Esophagus muscularis mucosa (tissue), 4 donors: ENCODE measurements at regions not wholly inside any gene's neighbourhood (a gene's known extent, or its start where the extent isn't known, plus 50 kb on each side); places are given as distances from the start of the nearest gene placed in this dataset.
"Not testable (repeated sequence)": the region's sequence is repeated elsewhere in the genome, so short reads cannot be mapped to it uniquely, and the experiment has no call there.

Experiments used
- DNase-seq: peaks from one replicate; pipeline ENCODE4 v3.0.0-alpha.2; 2017; ENCODE audit errors: extremely low spot score
- H3K27ac ChIP-seq, 4 donors: fragments of 200-600 bp; sonication (generic); replicated peaks in 1 of 4; 1 replicate in 3 of 4; 2 replicates in 1 of 4; pipeline ENCODE4 v1.5.1; 2016 to 2019; ENCODE audit warnings: mild to moderate bottlenecking in 1 of 4
- H3K27me3 ChIP-seq, 4 donors: fragments of 200-600 bp; sonication (generic); one replicate each; pipeline versions ENCODE4 v1.5.1 to v1.6.0; 2016 to 2019
- H3K36me3 ChIP-seq, 4 donors: fragments of 200-600 bp; sonication (generic); one replicate each; pipeline ENCODE4 v1.5.1; 2016 to 2019
- H3K4me1 ChIP-seq, 4 donors: fragments of 200-600 bp; sonication (generic); one replicate each; pipeline ENCODE4 v1.5.1; 2016 to 2019
- H3K4me3 ChIP-seq, 4 donors: fragments of 200-600 bp; sonication (generic); 1 replicate in 2 of 4; 2 replicates in 2 of 4; pipeline ENCODE4 v1.5.1; 2016 to 2019; ENCODE audit warnings: mild to moderate bottlenecking in 4 of 4, moderate library complexity in 1 of 4
- H3K9me3 ChIP-seq, 4 donors: fragments of 200-600 bp; sonication (generic); 1 replicate in 3 of 4; 2 replicates in 1 of 4; pipeline ENCODE4 v1.5.1; 2016 to 2019
- CTCF ChIP-seq, 3 experiments: fragments of 200-600 bp in 2 of 3; fragments of 450-650 bp in 1 of 3; sonication (generic) in 2 of 3; IDR thresholded peaks; one replicate each; pipeline ENCODE4 v1.5.1; 2017 to 2019; ENCODE audit warnings: antibody characterized with exemption in 3 of 3, mild to moderate bottlenecking in 2 of 3, moderate library complexity in 1 of 3
- EP300 ChIP-seq: sonication (generic); formaldehyde crosslinking; IDR thresholded peaks from one replicate; pipeline ENCODE4 v1.6.1; 2017; ENCODE audit warnings: antibody characterized with exemption
- POLR2A ChIP-seq: fragments of 450-650 bp; IDR thresholded peaks from one replicate; pipeline ENCODE4 v1.6.1; 2017; ENCODE audit warnings: antibody characterized with exemption, moderate library complexity, mild to moderate bottlenecking, low read depth
- POLR2AphosphoS5 ChIP-seq, 2 donors: sonication (generic); formaldehyde crosslinking; IDR thresholded peaks; one replicate each; pipeline ENCODE4 v1.6.1; 2017; ENCODE audit warnings: antibody characterized with exemption in 2 of 2
- WGBS: methylation state at CpG from one replicate; pipeline ENCODE4 v1.1.5; 2018; 5-methylcytosine and 5-hydroxymethylcytosine counted together
- intact Hi-C: fragments of 100-400 bp; cut with DNase I; formaldehyde crosslinking; loops from one replicate; pipeline ENCODE4 v1.15.1; 2023

DNA sequence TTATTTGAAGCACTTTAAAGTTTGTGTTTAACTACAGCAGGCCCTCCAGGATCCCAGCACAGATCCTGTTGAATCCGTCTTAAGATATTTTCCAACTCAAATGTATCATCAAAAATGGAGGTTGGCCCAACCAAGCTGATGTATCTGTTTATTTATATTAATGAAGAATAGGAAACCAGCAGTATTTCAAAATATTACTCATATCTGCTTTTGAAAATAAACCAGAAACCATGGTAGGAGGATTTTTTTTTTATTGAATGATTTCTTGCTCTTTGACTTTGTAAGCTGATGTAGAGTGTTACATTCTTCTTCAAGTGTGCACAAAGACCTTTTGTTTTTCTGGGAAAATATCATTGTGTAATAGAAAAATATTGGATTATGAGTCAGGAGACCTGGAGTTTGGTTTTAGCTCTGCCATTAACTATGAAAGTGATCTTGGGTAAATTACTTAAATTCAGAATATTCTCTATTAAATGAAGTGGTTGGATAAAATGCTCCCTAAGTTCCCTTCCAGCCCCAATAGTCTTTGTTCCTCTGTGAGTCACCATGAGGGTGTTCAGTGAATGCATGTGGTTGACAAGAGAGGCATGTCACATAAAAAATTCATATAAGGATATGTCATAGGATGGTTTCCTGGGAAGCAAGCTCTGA lies 221.3 kb upstream of the GAP43 start:
- Histone ChIP-seq H3K9me3 (no peaks in the 10 kb centered on the region), H3K4me1 (no peaks in the 10 kb centered on the region), H3K4me3 (no peak overlapping the region), H3K27me3 (no peaks in the 10 kb centered on the region), H3K27ac (no peak overlapping the region), H3K36me3 (no peaks in the 10 kb centered on the region)
- intact Hi-C loops: no loop called here
- no peak for DNase-seq
- WGBS: 82% methylated on average over 1 of the region's 1 CpG
- TF ChIP-seq CTCF (IDR thresholded peaks at IDR 0.05): no peak
- TF ChIP-seq POLR2AphosphoS5 (IDR thresholded peaks at IDR 0.05): no peak
- TF ChIP-seq EP300: no peak
- TF ChIP-seq POLR2A: no peak

DNA sequence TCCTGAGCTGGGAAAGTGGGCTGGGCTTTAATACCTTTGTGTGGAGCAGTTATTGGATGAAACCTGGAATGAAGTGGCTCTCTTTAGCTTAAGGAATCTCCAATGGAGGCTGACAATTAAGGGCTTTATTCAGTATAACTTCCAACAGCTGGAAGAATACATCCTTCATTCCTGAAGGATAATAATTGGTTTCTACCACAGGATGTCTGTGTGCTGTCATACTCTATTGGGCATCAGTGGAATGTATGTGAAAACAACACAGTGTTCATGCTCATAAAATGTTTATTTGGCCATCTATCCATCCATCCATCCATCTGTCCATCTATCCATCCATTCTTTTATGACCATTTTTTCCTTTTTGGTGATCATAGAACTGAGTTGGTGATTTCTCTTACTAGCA lies 220.7 kb upstream of the GAP43 start:
- Histone ChIP-seq H3K36me3 (no peaks in the 10 kb centered on the region), H3K4me3 (no peak overlapping the region), H3K4me1 (no peaks in the 10 kb centered on the region), H3K27ac (no peak overlapping the region), H3K9me3 (no peaks in the 10 kb centered on the region), H3K27me3 (no peaks in the 10 kb centered on the region)
- no peak for DNase-seq
- intact Hi-C loops: no loop called here
- TF ChIP-seq CTCF (IDR thresholded peaks at IDR 0.05) (no peak), POLR2AphosphoS5 (IDR thresholded peaks at IDR 0.05) (no peak), POLR2A (no peak), EP300 (no peak)

DNA sequence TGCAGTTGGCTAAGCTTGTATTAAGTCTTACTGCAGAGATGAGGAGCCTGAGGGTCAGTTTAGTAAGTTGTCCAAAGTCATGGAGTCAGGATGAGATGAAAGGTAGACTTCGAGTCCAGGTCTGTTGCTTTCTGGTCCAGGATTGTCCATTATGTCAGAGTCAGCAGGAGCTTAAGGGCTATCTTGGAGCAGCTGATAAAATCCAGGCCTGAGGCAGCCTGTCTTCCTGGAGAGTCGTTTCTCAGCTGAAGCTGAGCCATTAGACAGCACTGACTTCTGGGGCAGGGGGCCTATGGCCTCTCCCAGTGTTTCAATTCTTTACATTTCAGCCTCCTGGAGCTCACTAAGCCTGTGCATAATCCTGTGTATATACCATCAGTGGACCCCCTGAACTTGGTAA lies 219.5 kb upstream of the GAP43 start:
- DNase-seq: no peak
- no peaks in the 10 kb centered on the region for H3K9me3 ChIP-seq
- no peaks in the 10 kb centered on the region for H3K36me3 ChIP-seq
- intact Hi-C loops: no loop called here
- no peak overlapping the region for H3K27ac ChIP-seq
- WGBS: 45% methylated on average over 2 of the region's 2 CpGs
- no peaks in the 10 kb centered on the region for H3K4me1 ChIP-seq
- H3K27me3 ChIP-seq: no peaks in the 10 kb centered on the region
- no peak for TF ChIP-seq EP300
- TF ChIP-seq CTCF (IDR thresholded peaks at IDR 0.05): no peak
- TF ChIP-seq POLR2AphosphoS5 (IDR thresholded peaks at IDR 0.05): no peak
- TF ChIP-seq POLR2A: no peak
- no peak overlapping the region for H3K4me3 ChIP-seq

DNA sequence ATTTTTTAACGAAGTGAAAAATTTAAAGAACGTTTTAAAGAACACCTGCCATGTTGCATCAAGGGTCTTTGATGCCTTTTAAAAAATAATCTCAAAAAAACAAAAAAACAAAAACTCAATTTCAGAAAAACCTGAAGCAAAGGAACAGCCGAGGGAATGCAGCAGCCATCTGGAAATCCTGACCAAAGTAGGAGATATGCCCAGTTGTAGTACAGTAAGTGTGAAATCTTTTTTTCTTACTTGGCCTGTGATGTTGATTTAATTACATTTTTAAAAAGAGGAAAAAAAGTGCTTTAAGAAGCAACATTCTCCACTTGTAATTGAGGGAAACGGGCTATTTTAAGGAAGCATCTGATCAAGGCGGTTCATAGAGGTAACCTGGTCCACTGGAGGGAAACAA lies 213.7 kb upstream of the GAP43 start:
- Histone ChIP-seq H3K4me1 (no peaks in the 10 kb centered on the region), H3K27ac (no peak overlapping the region), H3K4me3 (no peak overlapping the region), H3K9me3 (no peaks in the 10 kb centered on the region), H3K27me3 (no peaks in the 10 kb centered on the region), H3K36me3 (no peaks in the 10 kb centered on the region)
- no peak for DNase-seq
- no peak for TF ChIP-seq EP300
- TF ChIP-seq POLR2AphosphoS5 (IDR thresholded peaks at IDR 0.05): no peak
- TF ChIP-seq POLR2A: no peak
- no peak for TF ChIP-seq CTCF (IDR thresholded peaks at IDR 0.05)
- intact Hi-C loops: no loop called here
- WGBS: 90% methylated on average over 5 of the region's 5 CpGs

DNA sequence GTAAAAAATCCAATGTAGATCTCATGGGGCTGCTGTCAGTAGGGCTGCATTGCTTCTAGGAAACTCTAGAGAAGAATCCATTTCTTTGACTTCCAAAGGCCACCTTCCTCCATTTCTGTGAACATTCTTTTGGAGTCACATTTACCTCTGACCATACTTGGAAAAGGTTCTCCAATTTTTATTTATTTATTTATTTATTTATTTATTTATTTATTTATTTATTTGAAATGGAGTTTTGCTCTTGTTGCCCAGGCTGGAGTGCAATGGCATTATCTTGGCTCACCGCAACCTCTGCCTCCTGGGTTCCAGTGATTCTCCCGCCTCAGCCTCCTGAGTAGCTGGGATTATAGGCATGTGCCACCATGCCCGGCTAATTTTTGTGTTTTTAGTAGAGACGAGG lies 208.7 kb upstream of the GAP43 start:
- intact Hi-C loops, H3K27me3 ChIP-seq, H3K4me1 ChIP-seq, H3K9me3 ChIP-seq, H3K36me3 ChIP-seq, H3K4me3 ChIP-seq, H3K27ac ChIP-seq, DNase-seq: not testable (repeated sequence)
- 91% methylated on average over 4 of the region's 4 CpGs for WGBS
